GM23248 (cell line): ENCODE measurements at regions not wholly inside any gene's neighbourhood (a gene's known extent, or its start where the extent isn't known, plus 50 kb on each side); places are given as distances from the start of the nearest gene placed in this dataset.

Experiments used
- DNase-seq: peaks from one replicate; pipeline ENCODE4 v3.0.0-alpha.2; 2015
- H2AFZ ChIP-seq: fragments of 200-600 bp; sonication (generic); 2 replicates; pipeline ENCODE4 v1.6.1; 2016; ENCODE audit warnings: antibody characterized with exemption
- H3F3A ChIP-seq: fragments of 200-600 bp; sonication (generic); 2 replicates; pipeline ENCODE4 v1.6.1; 2016; ENCODE audit warnings: mild to moderate bottlenecking, antibody characterized with exemption, mixed run types; ENCODE audit not compliant: insufficient read depth
- H3K27ac ChIP-seq: fragments of 200-600 bp; sonication (generic); 2 replicates; pipeline ENCODE4 v1.5.1; 2016; ENCODE audit warnings: mild to moderate bottlenecking
- H3K27me3 ChIP-seq: fragments of 200-600 bp; sonication (generic); replicated peaks from 2 replicates; pipeline ENCODE4 v1.6.1; 2016; ENCODE audit warnings: mild to moderate bottlenecking; ENCODE audit not compliant: insufficient read depth
- H3K36me3 ChIP-seq: fragments of 200-600 bp; sonication (generic); 2 replicates; pipeline ENCODE4 v1.6.1; 2016; ENCODE audit warnings: low read depth, mild to moderate bottlenecking
- H3K4me1 ChIP-seq: fragments of 200-600 bp; sonication (generic); 2 replicates; pipeline ENCODE4 v1.6.1; 2016; ENCODE audit warnings: mild to moderate bottlenecking; ENCODE audit not compliant: insufficient read depth
- H3K4me2 ChIP-seq: fragments of 200-600 bp; sonication (generic); one replicate; pipeline ENCODE4 v1.6.1; 2016; ENCODE audit warnings: mild to moderate bottlenecking; ENCODE audit not compliant: unreplicated experiment
- H3K4me3 ChIP-seq: fragments of 200-600 bp; sonication (generic); 2 replicates; pipeline ENCODE4 v1.5.1; 2016; ENCODE audit warnings: mild to moderate bottlenecking
- H3K79me2 ChIP-seq: fragments of 200-600 bp; sonication (generic); 2 replicates; pipeline ENCODE4 v1.6.1; 2016; ENCODE audit warnings: mild to moderate bottlenecking; ENCODE audit not compliant: insufficient read depth
- H3K9ac ChIP-seq: fragments of 200-600 bp; sonication (generic); 2 replicates; pipeline ENCODE4 v1.6.1; 2016; ENCODE audit warnings: mild to moderate bottlenecking
- H3K9me2 ChIP-seq: fragments of 200-600 bp; sonication (generic); 2 replicates; pipeline ENCODE4 v1.6.1; 2016; ENCODE audit warnings: mixed run types, mild to moderate bottlenecking, moderate library complexity; ENCODE audit not compliant: insufficient read depth
- H3K9me3 ChIP-seq: fragments of 200-600 bp; sonication (generic); one replicate; pipeline ENCODE4 v1.6.1; 2017; ENCODE audit warnings: low read depth
- H4K20me1 ChIP-seq: fragments of 200-600 bp; sonication (generic); 2 replicates; pipeline ENCODE4 v1.6.0; 2016; ENCODE audit not compliant: insufficient read depth
- EZH2 ChIP-seq: fragments of 200-600 bp; sonication (generic); IDR thresholded peaks from 2 replicates; pipeline ENCODE4 v1.6.1; 2018; ENCODE audit warnings: antibody characterized with exemption, mild to moderate bottlenecking; ENCODE audit not compliant: insufficient read depth, poor library complexity, severe bottlenecking
- EZH2phosphoT487 ChIP-seq: fragments of 200-600 bp; sonication (generic); IDR thresholded peaks from 2 replicates; pipeline ENCODE4 v1.6.1; 2018; ENCODE audit warnings: antibody characterized with exemption, moderate library complexity, mild to moderate bottlenecking, low read depth; ENCODE audit not compliant: insufficient read depth
- WGBS, 2 experiments: methylation state at CpG; one replicate each; pipeline ENCODE4 v1.1.6; 2015 to 2017; ENCODE audit warnings: low lambda C conversion rate in 2 of 2, low coverage in 1 of 2; ENCODE audit errors: missing lambda C conversion rate in 2 of 2; 5-methylcytosine and 5-hydroxymethylcytosine counted together
- in situ Hi-C: fragments of 300-500 bp; cut with MboI; formaldehyde crosslinking; loops from 2 replicates; pipeline ENCODE4 v1.15.0; 2020

DNA sequence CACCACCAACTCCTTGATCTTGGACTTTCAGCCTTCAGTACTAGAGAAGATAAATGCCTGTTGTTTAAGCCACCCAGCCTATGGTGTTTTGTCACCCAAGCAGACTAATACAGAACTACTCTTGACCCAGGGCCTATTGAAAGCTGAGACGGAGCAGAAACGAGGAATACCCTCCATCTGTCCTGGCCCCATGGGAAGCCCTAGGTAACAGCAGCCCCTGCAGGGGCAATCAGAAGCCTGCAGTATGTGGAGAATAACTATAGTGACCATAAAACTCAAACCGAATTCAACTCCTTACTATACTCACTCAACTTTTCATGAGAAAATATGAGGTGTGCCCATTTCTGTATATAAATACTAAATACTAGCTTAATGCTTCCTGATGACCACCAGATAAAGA lies 307.4 kb downstream of the NUAK1 start:
- Histone ChIP-seq H3K9me2 (no peaks in the 10 kb centered on the region), H3K4me2 (no peak overlapping the region), H3K9ac (no peak overlapping the region), H3K36me3 (no peaks in the 10 kb centered on the region), H3K9me3 (no peaks in the 10 kb centered on the region), H3K27me3 (no peaks in the 10 kb centered on the region), H3K4me3 (no peak overlapping the region), H3K27ac (no peak overlapping the region), H3K79me2 (no peaks in the 10 kb centered on the region), H2AFZ (no peak overlapping the region), H4K20me1 (no peaks in the 10 kb centered on the region), H3F3A (no peaks in the 10 kb centered on the region), H3K4me1 (no peaks in the 10 kb centered on the region)
- in situ Hi-C loops, result no loop called here
- DNase-seq, result no peak
- WGBS, 2 experiments, result 81 to 85% methylated on average over 3 of the region's 3 CpGs
- TF ChIP-seq EZH2phosphoT487, result no peak
- no peak for TF ChIP-seq EZH2

DNA sequence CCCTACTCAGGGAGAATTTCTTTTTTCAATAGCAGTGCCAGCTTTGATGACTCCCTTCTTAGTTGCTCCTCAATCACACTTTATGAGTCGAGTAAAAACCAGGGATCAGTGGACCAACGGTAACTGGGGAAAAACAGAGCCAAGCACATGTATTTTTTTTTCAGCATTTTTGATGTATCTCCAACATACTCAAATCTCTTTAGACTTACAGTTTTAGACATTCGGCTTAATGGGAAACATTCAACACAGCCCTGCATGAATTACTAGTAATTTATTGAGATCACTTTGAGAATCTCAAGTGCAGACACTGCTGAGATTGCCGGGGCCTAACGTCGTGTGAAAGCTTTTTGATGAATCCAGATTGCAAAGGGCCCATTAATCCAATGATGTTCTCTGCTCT lies 306.7 kb downstream of the NUAK1 start:
- no peaks in the 10 kb centered on the region for H3K27me3 ChIP-seq
- no peaks in the 10 kb centered on the region for H4K20me1 ChIP-seq
- no peak overlapping the region for H2AFZ ChIP-seq
- no peaks in the 10 kb centered on the region for H3F3A ChIP-seq
- TF ChIP-seq EZH2phosphoT487, result no peak
- TF ChIP-seq EZH2, result no peak
- H3K36me3 ChIP-seq, result no peaks in the 10 kb centered on the region
- no peak overlapping the region for H3K4me3 ChIP-seq
- no peaks in the 10 kb centered on the region for H3K4me1 ChIP-seq
- H3K9me3 ChIP-seq, result no peaks in the 10 kb centered on the region
- H3K79me2 ChIP-seq, result no peaks in the 10 kb centered on the region
- 59 to 63% methylated on average over 6 of the region's 6 CpGs for WGBS, 2 experiments
- no peak overlapping the region for H3K9ac ChIP-seq
- peak; percentile 23 for DNase-seq
- H3K27ac ChIP-seq, result no peak overlapping the region
- no peak overlapping the region for H3K4me2 ChIP-seq
- H3K9me2 ChIP-seq, result no peaks in the 10 kb centered on the region
- in situ Hi-C loops, result no loop called here

DNA sequence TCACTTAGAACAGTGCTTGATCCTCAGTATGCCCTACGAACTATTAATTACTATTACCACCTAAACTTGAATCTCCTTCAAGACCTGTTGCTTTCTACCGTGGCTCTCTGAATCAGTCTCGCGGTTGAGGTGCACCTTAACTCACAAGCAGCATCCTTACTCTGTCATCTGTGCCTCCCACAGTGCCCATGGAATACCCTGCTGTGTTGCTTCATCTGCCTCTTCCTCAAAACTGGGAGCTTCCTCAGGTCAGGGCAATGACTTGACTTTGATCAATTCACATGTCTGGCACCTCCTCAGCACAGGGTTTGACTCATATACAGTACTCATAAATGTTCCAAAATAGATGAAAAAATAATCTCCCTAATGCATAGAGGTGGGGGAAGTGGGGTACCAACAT lies 305.9 kb downstream of the NUAK1 start:
- H3K4me2 ChIP-seq, result no peak overlapping the region
- H3K9me2 ChIP-seq, result no peaks in the 10 kb centered on the region
- DNase-seq, result no peak
- TF ChIP-seq EZH2phosphoT487 (no peak), EZH2 (no peak)
- no peaks in the 10 kb centered on the region for H3K36me3 ChIP-seq
- no peaks in the 10 kb centered on the region for H4K20me1 ChIP-seq
- no peaks in the 10 kb centered on the region for H3K4me1 ChIP-seq
- no peaks in the 10 kb centered on the region for H3K9me3 ChIP-seq
- 87 to 91% methylated on average over 4 of the region's 4 CpGs for WGBS, 2 experiments
- no peak overlapping the region for H3K27ac ChIP-seq
- H3K4me3 ChIP-seq, result no peak overlapping the region
- H3K27me3 ChIP-seq, result no peaks in the 10 kb centered on the region
- no peak overlapping the region for H2AFZ ChIP-seq
- H3F3A ChIP-seq, result no peaks in the 10 kb centered on the region
- in situ Hi-C loops, result no loop called here
- no peaks in the 10 kb centered on the region for H3K79me2 ChIP-seq
- no peak overlapping the region for H3K9ac ChIP-seq

DNA sequence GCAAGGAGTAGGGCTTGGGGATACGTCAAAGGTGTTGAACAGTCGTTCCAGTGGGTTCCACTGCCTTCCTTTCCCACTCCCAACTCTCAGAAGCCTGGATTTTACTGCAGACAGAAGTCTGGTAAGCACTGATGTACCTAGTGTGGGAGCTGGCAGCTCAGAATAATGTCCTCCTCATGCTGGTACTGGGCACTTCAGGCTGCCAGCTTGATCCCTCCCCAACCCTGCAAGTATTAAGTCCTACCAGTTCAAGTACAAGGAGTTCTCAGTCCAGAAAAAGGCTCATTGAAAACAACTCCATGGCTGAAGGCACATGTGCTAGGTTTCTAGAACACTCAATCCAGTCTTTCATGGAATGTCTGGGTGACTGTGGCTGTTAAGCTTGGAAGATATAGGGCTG lies 304.3 kb downstream of the NUAK1 start:
- Histone ChIP-seq H3F3A (no peaks in the 10 kb centered on the region), H3K4me3 (no peak overlapping the region), H3K9me3 (no peaks in the 10 kb centered on the region), H3K4me2 (no peak overlapping the region), H2AFZ (no peak overlapping the region), H3K4me1 (no peaks in the 10 kb centered on the region), H3K27ac (no peak overlapping the region), H3K9ac (no peak overlapping the region), H4K20me1 (no peaks in the 10 kb centered on the region), H3K36me3 (no peaks in the 10 kb centered on the region), H3K27me3 (no peaks in the 10 kb centered on the region), H3K79me2 (no peaks in the 10 kb centered on the region), H3K9me2 (no peaks in the 10 kb centered on the region)
- no peak for DNase-seq
- TF ChIP-seq EZH2phosphoT487 (no peak), EZH2 (no peak)
- in situ Hi-C loops, result no loop called here
- 47 to 63% methylated on average over 2 of the region's 2 CpGs for WGBS, 2 experiments

DNA sequence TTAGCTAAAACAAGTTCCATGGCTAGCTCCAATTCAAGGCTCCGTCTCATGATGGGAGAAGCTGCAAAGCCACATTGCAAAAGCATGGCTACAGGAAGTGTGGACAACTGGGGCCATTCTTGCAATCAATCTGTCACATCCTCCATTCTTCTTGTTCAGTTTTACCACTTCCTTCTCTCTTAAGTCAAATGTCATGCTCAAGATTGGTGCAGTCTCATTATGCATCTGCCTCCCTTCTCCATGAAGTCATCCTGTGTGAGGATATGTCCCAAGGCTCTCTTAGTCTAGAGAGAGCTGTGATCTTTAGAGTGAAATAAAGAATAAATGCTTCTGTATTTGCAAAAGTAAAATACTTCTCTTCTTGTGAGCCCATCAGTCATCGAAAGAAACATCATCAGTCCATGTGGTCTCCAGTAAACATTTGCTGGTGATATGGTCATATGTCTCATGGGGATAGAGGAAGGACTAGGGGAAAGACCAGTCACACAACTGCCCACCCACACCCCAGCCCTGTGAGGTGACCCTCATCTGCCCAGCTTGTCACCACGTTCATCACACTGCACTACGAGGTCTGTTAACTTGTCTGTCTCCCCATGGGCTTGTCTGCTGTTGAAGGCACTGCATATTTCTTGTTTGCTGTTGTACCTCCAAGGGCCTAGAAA lies 303.0 kb downstream of the NUAK1 start:
- WGBS, 2 experiments, result 84 to 85% methylated on average over 4 of the region's 4 CpGs
- H4K20me1 ChIP-seq, result no peaks in the 10 kb centered on the region

More for the DNA sequence above, 303.0 kb downstream of the NUAK1 start:
- H3F3A ChIP-seq, result no peaks in the 10 kb centered on the region
- H3K9me2 ChIP-seq, result no peaks in the 10 kb centered on the region
- no peaks in the 10 kb centered on the region for H3K36me3 ChIP-seq
- DNase-seq, result no peak
- no peaks in the 10 kb centered on the region for H3K4me1 ChIP-seq
- H3K9ac ChIP-seq, result no peak overlapping the region
- no peak overlapping the region for H3K27ac ChIP-seq
- H3K9me3 ChIP-seq, result no peaks in the 10 kb centered on the region
- in situ Hi-C loops, result no loop called here
- no peaks in the 10 kb centered on the region for H3K27me3 ChIP-seq
- H2AFZ ChIP-seq, result no peak overlapping the region
- no peak overlapping the region for H3K4me3 ChIP-seq
- no peak for TF ChIP-seq EZH2phosphoT487
- no peak for TF ChIP-seq EZH2
- no peaks in the 10 kb centered on the region for H3K79me2 ChIP-seq
- H3K4me2 ChIP-seq, result no peak overlapping the region
